Transverse colon (tissue), 4 donors: ENCODE measurements at regions not wholly inside any gene's neighbourhood (a gene's known extent, or its start where the extent isn't known, plus 50 kb on each side); places are given as distances from the start of the nearest gene placed in this dataset.

Experiments used
- POLR2A ChIP-seq: fragments of 450-650 bp; IDR thresholded peaks from one replicate; pipeline ENCODE4 v1.6.1; 2016; ENCODE audit warnings: antibody characterized with exemption, mild to moderate bottlenecking, moderate library complexity
- POLR2AphosphoS5 ChIP-seq, 3 donors: sonication (generic); formaldehyde crosslinking; IDR thresholded peaks; one replicate each; pipeline ENCODE4 v1.6.1; 2016; ENCODE audit warnings: antibody characterized with exemption in 3 of 3
- TF ChIP-seq, protein P1 (sequence below), 5 experiments: fragments of 200-600 bp in 3 of 5; fragments of 450-650 bp in 2 of 5; sonication (generic) in 3 of 5; IDR thresholded peaks; 1 replicate in 2 of 5; 2 replicates in 3 of 5; pipeline ENCODE4 v1.5.1; 2016 to 2017; ENCODE audit warnings: antibody characterized with exemption in 5 of 5, inconsistent platforms in 3 of 5, mild to moderate bottlenecking in 2 of 5, moderate library complexity in 1 of 5

- TF ChIP-seq POLR2A (no peak), POLR2AphosphoS5 (IDR thresholded peaks at IDR 0.05) (no peak)
- TF ChIP-seq, protein P1, sequence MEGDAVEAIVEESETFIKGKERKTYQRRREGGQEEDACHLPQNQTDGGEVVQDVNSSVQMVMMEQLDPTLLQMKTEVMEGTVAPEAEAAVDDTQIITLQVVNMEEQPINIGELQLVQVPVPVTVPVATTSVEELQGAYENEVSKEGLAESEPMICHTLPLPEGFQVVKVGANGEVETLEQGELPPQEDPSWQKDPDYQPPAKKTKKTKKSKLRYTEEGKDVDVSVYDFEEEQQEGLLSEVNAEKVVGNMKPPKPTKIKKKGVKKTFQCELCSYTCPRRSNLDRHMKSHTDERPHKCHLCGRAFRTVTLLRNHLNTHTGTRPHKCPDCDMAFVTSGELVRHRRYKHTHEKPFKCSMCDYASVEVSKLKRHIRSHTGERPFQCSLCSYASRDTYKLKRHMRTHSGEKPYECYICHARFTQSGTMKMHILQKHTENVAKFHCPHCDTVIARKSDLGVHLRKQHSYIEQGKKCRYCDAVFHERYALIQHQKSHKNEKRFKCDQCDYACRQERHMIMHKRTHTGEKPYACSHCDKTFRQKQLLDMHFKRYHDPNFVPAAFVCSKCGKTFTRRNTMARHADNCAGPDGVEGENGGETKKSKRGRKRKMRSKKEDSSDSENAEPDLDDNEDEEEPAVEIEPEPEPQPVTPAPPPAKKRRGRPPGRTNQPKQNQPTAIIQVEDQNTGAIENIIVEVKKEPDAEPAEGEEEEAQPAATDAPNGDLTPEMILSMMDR (IDR thresholded peaks at IDR 0.05) = no peak
Observed at GRCh38 chr13:52955472-52955874, 73.1 kb upstream of the OLFM4 start.
